ENCODE measurements at regions not wholly inside any gene's neighbourhood (a gene's known extent, or its start where the extent isn't known, plus 50 kb on each side); places are given as distances from the start of the nearest gene placed in this dataset.
A peak's percentile ranks its signal among the peaks of the same experiment; 100 is the strongest.
"Not testable (repeated sequence)": the region's sequence is repeated elsewhere in the genome, so short reads cannot be mapped to it uniquely, and the experiment has no call there.

- no peak for DNase-seq
- in situ Hi-C loops (cut with MboI; ENCODE audit: low pct_unique_long_range_greater_than_20kb, low sequenced_read_pairs) = no loop called here
Measured at GRCh38 chr7:68125168-68125567, 1128.5 kb downstream of the TYW1 start.

GRCh38 chr7:68133045-68133444 lies 1136.4 kb downstream of the TYW1 start:
- in situ Hi-C loops (cut with MboI; ENCODE audit: low pct_unique_long_range_greater_than_20kb, low sequenced_read_pairs) = no loop called here

GRCh38 chr7:68143345-68143744 lies 1146.7 kb downstream of the TYW1 start:
- in situ Hi-C loops (cut with MboI; ENCODE audit: low pct_unique_long_range_greater_than_20kb, low sequenced_read_pairs) = no loop called here
- DNase-seq = no peak

More at GRCh38 chr7:68133045-68133444, 1136.4 kb downstream of the TYW1 start:
- no peak for DNase-seq

- in situ Hi-C loops (cut with MboI; ENCODE audit: low pct_unique_long_range_greater_than_20kb, low sequenced_read_pairs) = no loop called here
- DNase-seq = no peak
Measured at GRCh38 chr7:68146983-68147382, 1150.3 kb downstream of the TYW1 start.

- no peak for DNase-seq
- in situ Hi-C loops (cut with MboI; ENCODE audit: low pct_unique_long_range_greater_than_20kb, low sequenced_read_pairs) = no loop called here
Measured at GRCh38 chr7:68147614-68148238, 1151.1 kb downstream of the TYW1 start.

GRCh38 chr7:68148440-68148839 lies 1151.8 kb downstream of the TYW1 start:
- in situ Hi-C loops (cut with MboI; ENCODE audit: low pct_unique_long_range_greater_than_20kb, low sequenced_read_pairs) = no loop called here
- DNase-seq = no peak

- in situ Hi-C loops (cut with MboI; ENCODE audit: low pct_unique_long_range_greater_than_20kb, low sequenced_read_pairs) = no loop called here
- no peak for DNase-seq
Measured at GRCh38 chr7:68152205-68152604, 1155.6 kb downstream of the TYW1 start.

- in situ Hi-C loops (cut with MboI; ENCODE audit: low pct_unique_long_range_greater_than_20kb, low sequenced_read_pairs) = no loop called here
- no peak for DNase-seq
Measured at GRCh38 chr7:68155676-68156075, 1159.0 kb downstream of the TYW1 start.

GRCh38 chr7:68158686-68159295 lies 1162.2 kb downstream of the TYW1 start:
- DNase-seq = no peak
- in situ Hi-C loops (cut with MboI; ENCODE audit: low pct_unique_long_range_greater_than_20kb, low sequenced_read_pairs) = no loop called here

- DNase-seq = no peak
- in situ Hi-C loops (cut with MboI; ENCODE audit: low pct_unique_long_range_greater_than_20kb, low sequenced_read_pairs) = no loop called here
Measured at GRCh38 chr7:68162712-68163111, 1166.1 kb downstream of the TYW1 start.

GRCh38 chr7:68166525-68166924 lies 1169.9 kb downstream of the TYW1 start:
- DNase-seq = no peak
- in situ Hi-C loops (cut with MboI; ENCODE audit: low pct_unique_long_range_greater_than_20kb, low sequenced_read_pairs) = no loop called here

GRCh38 chr7:68173513-68173912 lies 1176.9 kb downstream of the TYW1 start:
- in situ Hi-C loops (cut with MboI; ENCODE audit: low pct_unique_long_range_greater_than_20kb, low sequenced_read_pairs) = no loop called here

GRCh38 chr7:68176974-68177373 lies 1180.3 kb downstream of the TYW1 start:
- DNase-seq = peak; percentile 63

More at GRCh38 chr7:68173513-68173912, 1176.9 kb downstream of the TYW1 start:
- DNase-seq = no peak

GRCh38 chr7:68180761-68181160 lies 1184.1 kb downstream of the TYW1 start:
- in situ Hi-C loops (cut with MboI; ENCODE audit: low pct_unique_long_range_greater_than_20kb, low sequenced_read_pairs) = no loop called here
- no peak for DNase-seq

More at GRCh38 chr7:68176974-68177373, 1180.3 kb downstream of the TYW1 start:
- in situ Hi-C loops (cut with MboI; ENCODE audit: low pct_unique_long_range_greater_than_20kb, low sequenced_read_pairs) = no loop called here

- no peak for DNase-seq
- in situ Hi-C loops (cut with MboI; ENCODE audit: low pct_unique_long_range_greater_than_20kb, low sequenced_read_pairs) = no loop called here
Measured at GRCh38 chr7:68183176-68183575, 1186.5 kb downstream of the TYW1 start.

- DNase-seq = no peak
- in situ Hi-C loops (cut with MboI; ENCODE audit: low pct_unique_long_range_greater_than_20kb, low sequenced_read_pairs) = no loop called here
Measured at GRCh38 chr7:68185631-68186456, 1189.2 kb downstream of the TYW1 start.

GRCh38 chr7:68187532-68187931 lies 1190.9 kb downstream of the TYW1 start:
- in situ Hi-C loops (cut with MboI; ENCODE audit: low pct_unique_long_range_greater_than_20kb, low sequenced_read_pairs) = no loop called here
- no peak for DNase-seq

GRCh38 chr7:68192941-68193340 lies 1196.3 kb downstream of the TYW1 start:
- in situ Hi-C loops (cut with MboI; ENCODE audit: low pct_unique_long_range_greater_than_20kb, low sequenced_read_pairs) = no loop called here

GRCh38 chr7:68195642-68196041 lies 1199.0 kb downstream of the TYW1 start:
- DNase-seq; in situ Hi-C loops (cut with MboI; ENCODE audit: low pct_unique_long_range_greater_than_20kb, low sequenced_read_pairs): not testable (repeated sequence)

More at GRCh38 chr7:68192941-68193340, 1196.3 kb downstream of the TYW1 start:
- DNase-seq = no peak

- DNase-seq = no peak
- in situ Hi-C loops (cut with MboI; ENCODE audit: low pct_unique_long_range_greater_than_20kb, low sequenced_read_pairs) = no loop called here
Measured at GRCh38 chr7:68200051-68200670, 1203.5 kb downstream of the TYW1 start.

All from KBM-7 (cell line).